Loucy (cell line): ENCODE measurements at regions not wholly inside any gene's neighbourhood (a gene's known extent, or its start where the extent isn't known, plus 50 kb on each side); places are given as distances from the start of the nearest gene placed in this dataset.

Experiments
- CTCF ChIP-seq: fragments of 200-600 bp; sonication (generic); conservative IDR thresholded peaks from 2 replicates; pipeline ENCODE4 v1.5.1; 2014; ENCODE audit warnings: mild to moderate bottlenecking, antibody characterized with exemption, low read length
- EZH2phosphoT487 ChIP-seq: fragments of 200-600 bp; IDR thresholded peaks from 2 replicates; pipeline ENCODE4 v1.6.1; 2018; ENCODE audit warnings: antibody characterized with exemption, mild to moderate bottlenecking, moderate library complexity, borderline replicate concordance

GRCh38 chr2:128449226-128450061 is 130.8 kb upstream of the HS6ST1 start:
- TF ChIP-seq CTCF: no peak
- no peak for TF ChIP-seq EZH2phosphoT487
